ENCODE measurements at regions not wholly inside any gene's neighbourhood (a gene's known extent, or its start where the extent isn't known, plus 50 kb on each side); places are given as distances from the start of the nearest gene placed in this dataset.

GRCh38 chr6:157761331-157761921 is 61.6 kb upstream of the SNX9 start:
- ChIA-PET CTCF (interaction anchor here (0.9 to 14.7 kb wide), 4 partner anchors 10 to 115 kb away, joined by 3 to 340 read pairs (median 4); no protein-coding TSS in a partner anchor), POLR2A (interaction anchor here (0.5 to 1.4 kb wide), 3 partner anchors 12 to 1082 kb away, joined by 3 to 4 read pairs (median 3); no protein-coding TSS in a partner anchor)
- Histone ChIP-seq H3K27me3 (replicated peaks in 1 of 4; ENCODE audit: control extremely low read depth in 1 of 4, control insufficient read depth in 3 of 4, insufficient read depth in 4 of 4, low read length in 3 of 4) (no peaks in the 10 kb centered on the region), H3K9ac (ENCODE audit: low read length) (no peak overlapping the region), H3K36me3 (replicated peaks in 1 of 2; ENCODE audit: control extremely low read depth in 1 of 2, control insufficient read depth in 1 of 2, extremely low read depth in 1 of 2, insufficient read depth in 2 of 2, low read length in 1 of 2) (no peaks in the 10 kb centered on the region), H3K27ac (ENCODE audit: low read length in 2 of 2) (no peak overlapping the region), H2AFZ (ENCODE audit: insufficient read depth, low read depth, low read length, poor library complexity, severe bottlenecking) (no peak overlapping the region), H3K4me1 (ENCODE audit: control insufficient read depth in 2 of 2, insufficient read depth in 2 of 2, low read length in 2 of 2) (peaks cover 68 to 84% of the 10 kb centered on the region in 2 donors), H3K9me3 (ENCODE audit: control extremely low read depth in 1 of 3, control insufficient read depth in 2 of 3, insufficient read depth in 1 of 3, low read length in 2 of 3) (no peaks in the 10 kb centered on the region), H3K4me3 (ENCODE audit: control extremely low read depth in 1 of 5, extremely low read depth in 1 of 5, insufficient read depth in 1 of 5, low read depth in 2 of 5, low read length in 4 of 5) (no peak overlapping the region), H3K79me2 (ENCODE audit: control insufficient read depth, insufficient read depth, low read length) (peaks cover 15% of the 10 kb centered on the region), H4K20me1 (ENCODE audit: control insufficient read depth, insufficient read depth, low read length, poor library complexity, severe bottlenecking) (no peaks in the 10 kb centered on the region), H3K4me2 (replicated peaks; ENCODE audit: low read depth, low read length, poor library complexity, severe bottlenecking) (peak overlapping the region; percentile 73)
- intact Hi-C loops (cut with micrococcal nuclease), result loop anchor here (5.0 to 10.0 kb wide), 6 partner anchors 36 to 1353 kb away; partner anchors contain the start of genes SYNJ2 and ZDHHC14
- WGBS (ENCODE audit: insufficient coverage), result 64% methylated on average over 11 of the region's 12 CpGs
- no peaks in the 10 kb centered on the region for H3K27me3 Mint-ChIP-seq
- TF ChIP-seq EZH2 (IDR thresholded peaks at IDR 0.05; ENCODE audit: borderline replicate concordance, insufficient read depth, low read depth, low read length, poor library complexity, severe bottlenecking), result no peak
- no peak for TF ChIP-seq CTCF (IDR thresholded peaks at IDR 0.05)
- no peaks in the 10 kb centered on the region for H3K9me3 Mint-ChIP-seq (ENCODE audit: insufficient read depth)
- H3K4me3 Mint-ChIP-seq, result peak overlapping the region; percentile 72
- ATAC-seq (ENCODE audit: low read depth) (peak; percentile 24), DNase-seq (peak; percentile 50)
- peak overlapping the region; percentile 86 for H3K27ac Mint-ChIP-seq
- peaks cover 89% of the 10 kb centered on the region for H3K4me1 Mint-ChIP-seq

- intact Hi-C loops (cut with micrococcal nuclease), result loop anchor here (5.0 to 10.0 kb wide), 6 partner anchors 35 to 1353 kb away; partner anchors contain the start of genes SYNJ2 and ZDHHC14
- H3K27ac ChIP-seq (ENCODE audit: low read length in 2 of 2), result no peak overlapping the region
- no peaks in the 10 kb centered on the region for H4K20me1 ChIP-seq (ENCODE audit: control insufficient read depth, insufficient read depth, low read length, poor library complexity, severe bottlenecking)
- Mint-ChIP-seq H3K4me1 (peaks cover 88% of the 10 kb centered on the region), H3K9me3 (ENCODE audit: insufficient read depth) (no peaks in the 10 kb centered on the region), H3K27ac (peak overlapping the region; percentile 86), H3K27me3 (no peaks in the 10 kb centered on the region), H3K4me3 (peak overlapping the region; percentile 72)
- H3K4me2 ChIP-seq (replicated peaks; ENCODE audit: low read depth, low read length, poor library complexity, severe bottlenecking), result peak overlapping the region; percentile 73
- DNase-seq (peak; percentile 27), ATAC-seq (ENCODE audit: low read depth) (no peak)
- H2AFZ ChIP-seq (ENCODE audit: insufficient read depth, low read depth, low read length, poor library complexity, severe bottlenecking), result no peak overlapping the region
- no peak overlapping the region for H3K4me3 ChIP-seq (ENCODE audit: control extremely low read depth in 1 of 5, extremely low read depth in 1 of 5, insufficient read depth in 1 of 5, low read depth in 2 of 5, low read length in 4 of 5)
- peaks cover 69 to 84% of the 10 kb centered on the region in 2 donors for H3K4me1 ChIP-seq (ENCODE audit: control insufficient read depth in 2 of 2, insufficient read depth in 2 of 2, low read length in 2 of 2)
- H3K9ac ChIP-seq (ENCODE audit: low read length), result no peak overlapping the region
- ChIA-PET CTCF (interaction anchor here (0.7 to 14.7 kb wide), 8 partner anchors 9 to 1570 kb away, joined by 3 to 340 read pairs (median 4); no protein-coding TSS in a partner anchor), POLR2A (interaction anchor here (0.5 to 1.4 kb wide), 3 partner anchors 60 to 1082 kb away, joined by 3 to 4 read pairs (median 3); no protein-coding TSS in a partner anchor)
- peaks cover 15% of the 10 kb centered on the region for H3K79me2 ChIP-seq (ENCODE audit: control insufficient read depth, insufficient read depth, low read length)
- H3K9me3 ChIP-seq (ENCODE audit: control extremely low read depth in 1 of 3, control insufficient read depth in 2 of 3, insufficient read depth in 1 of 3, low read length in 2 of 3), result no peaks in the 10 kb centered on the region
- no peaks in the 10 kb centered on the region for H3K27me3 ChIP-seq (replicated peaks in 1 of 4; ENCODE audit: control extremely low read depth in 1 of 4, control insufficient read depth in 3 of 4, insufficient read depth in 4 of 4, low read length in 3 of 4)
- 93% methylated on average over 8 of the region's 13 CpGs for WGBS (ENCODE audit: insufficient coverage)
- no peak for TF ChIP-seq EZH2 (IDR thresholded peaks at IDR 0.05; ENCODE audit: borderline replicate concordance, insufficient read depth, low read depth, low read length, poor library complexity, severe bottlenecking)
- no peaks in the 10 kb centered on the region for H3K36me3 ChIP-seq (replicated peaks in 1 of 2; ENCODE audit: control extremely low read depth in 1 of 2, control insufficient read depth in 1 of 2, extremely low read depth in 1 of 2, insufficient read depth in 2 of 2, low read length in 1 of 2)
These were observed 61.1 kb upstream of the SNX9 start for GRCh38 chr6:157761926-157762325.

Measured in B cell (primary cell).